ENCODE measurements at regions not wholly inside any gene's neighbourhood (a gene's known extent, or its start where the extent isn't known, plus 50 kb on each side); places are given as distances from the start of the nearest gene placed in this dataset.

- no peaks in the 10 kb centered on the region for H3K4me1 Mint-ChIP-seq
- no peak overlapping the region for H3K4me3 Mint-ChIP-seq
- no peak overlapping the region for H3K27ac Mint-ChIP-seq
- no peaks in the 10 kb centered on the region for H3K27me3 Mint-ChIP-seq (ENCODE audit: low read depth, poor library complexity)
- DNase-seq, result no peak
- TF ChIP-seq CTCF (IDR thresholded peaks at IDR 0.05), result no peak
- H3K36me3 Mint-ChIP-seq (ENCODE audit: low read depth), result no peaks in the 10 kb centered on the region
- peaks cover 15% of the 10 kb centered on the region for H3K9me3 Mint-ChIP-seq
These were observed 476.0 kb upstream of the TGFBR2 start for GRCh38 chr3:30130391-30130790.

GRCh38 chr3:30131191-30131590 is 475.2 kb upstream of the TGFBR2 start:
- no peaks in the 10 kb centered on the region for H3K27me3 Mint-ChIP-seq (ENCODE audit: low read depth, poor library complexity)
- DNase-seq, result no peak
- H3K27ac Mint-ChIP-seq, result no peak overlapping the region
- H3K36me3 Mint-ChIP-seq (ENCODE audit: low read depth), result no peaks in the 10 kb centered on the region
- H3K4me3 Mint-ChIP-seq, result no peak overlapping the region
- no peak for TF ChIP-seq CTCF (IDR thresholded peaks at IDR 0.05)
- peaks cover 18% of the 10 kb centered on the region for H3K9me3 Mint-ChIP-seq
- no peaks in the 10 kb centered on the region for H3K4me1 Mint-ChIP-seq

GRCh38 chr3:30135190-30135589 is 471.2 kb upstream of the TGFBR2 start:
- TF ChIP-seq CTCF (IDR thresholded peaks at IDR 0.05), result no peak
- DNase-seq, result no peak
- Mint-ChIP-seq H3K9me3 (peaks cover 11% of the 10 kb centered on the region), H3K4me1 (no peaks in the 10 kb centered on the region), H3K27me3 (ENCODE audit: low read depth, poor library complexity) (no peaks in the 10 kb centered on the region), H3K36me3 (ENCODE audit: low read depth) (no peaks in the 10 kb centered on the region), H3K27ac (no peak overlapping the region), H3K4me3 (no peak overlapping the region)

- Mint-ChIP-seq H3K4me3 (no peak overlapping the region), H3K4me1 (no peaks in the 10 kb centered on the region), H3K9me3 (peaks cover 11% of the 10 kb centered on the region), H3K36me3 (ENCODE audit: low read depth) (no peaks in the 10 kb centered on the region), H3K27ac (no peak overlapping the region), H3K27me3 (ENCODE audit: low read depth, poor library complexity) (no peaks in the 10 kb centered on the region)
- TF ChIP-seq CTCF (IDR thresholded peaks at IDR 0.05), result no peak
- DNase-seq, result no peak
These were observed 467.1 kb upstream of the TGFBR2 start for GRCh38 chr3:30139283-30139682.

GRCh38 chr3:30140356-30141075 is 465.9 kb upstream of the TGFBR2 start:
- peaks cover 11% of the 10 kb centered on the region for H3K9me3 Mint-ChIP-seq
- no peaks in the 10 kb centered on the region for H3K4me1 Mint-ChIP-seq
- no peaks in the 10 kb centered on the region for H3K27me3 Mint-ChIP-seq (ENCODE audit: low read depth, poor library complexity)
- no peak overlapping the region for H3K4me3 Mint-ChIP-seq
- DNase-seq, result no peak
- TF ChIP-seq CTCF (IDR thresholded peaks at IDR 0.05), result no peak
- H3K36me3 Mint-ChIP-seq (ENCODE audit: low read depth), result no peaks in the 10 kb centered on the region
- H3K27ac Mint-ChIP-seq, result no peak overlapping the region

GRCh38 chr3:30141178-30141581 is 465.2 kb upstream of the TGFBR2 start:
- Mint-ChIP-seq H3K9me3 (peaks cover 7% of the 10 kb centered on the region), H3K36me3 (ENCODE audit: low read depth) (no peaks in the 10 kb centered on the region), H3K4me3 (no peak overlapping the region), H3K4me1 (no peaks in the 10 kb centered on the region), H3K27ac (no peak overlapping the region), H3K27me3 (ENCODE audit: low read depth, poor library complexity) (no peaks in the 10 kb centered on the region)
- no peak for TF ChIP-seq CTCF (IDR thresholded peaks at IDR 0.05)
- DNase-seq, result no peak
